Thoracic aorta (tissue), 2 donors: ENCODE measurements at regions not wholly inside any gene's neighbourhood (a gene's known extent, or its start where the extent isn't known, plus 50 kb on each side); places are given as distances from the start of the nearest gene placed in this dataset.
"Not testable (repeated sequence)": the region's sequence is repeated elsewhere in the genome, so short reads cannot be mapped to it uniquely, and the experiment has no call there.

Source experiments
- ATAC-seq: fragments of 150-250 bp; one replicate; pipeline ENCODE4 v1.8.0; 2017; ENCODE audit warnings: low read depth; ENCODE audit not compliant: insufficient number of reproducible peaks, low FRiP score
- DNase-seq: peaks from one replicate; pipeline ENCODE4 v3.0.0-alpha.2; 2020; ENCODE audit warnings: low spot score
- H3K27ac ChIP-seq, 2 donors: fragments of 200-600 bp; sonication (generic); 1 replicate in 1 of 2; 2 replicates in 1 of 2; pipeline ENCODE4 v1.5.1; 2016; ENCODE audit warnings: mild to moderate bottlenecking in 2 of 2, moderate library complexity in 2 of 2
- H3K27me3 ChIP-seq: fragments of 200-600 bp; sonication (generic); replicated peaks from 2 replicates; pipeline ENCODE4 v1.6.0; 2016; ENCODE audit warnings: mild to moderate bottlenecking; ENCODE audit not compliant: insufficient read depth
- H3K36me3 ChIP-seq: fragments of 200-600 bp; sonication (generic); one replicate; pipeline ENCODE4 v1.5.1; 2016
- H3K4me1 ChIP-seq, 2 donors: fragments of 200-600 bp; sonication (generic); 1 replicate in 1 of 2; 2 replicates in 1 of 2; pipeline versions ENCODE4 v1.5.1 to v1.6.0; 2016; ENCODE audit warnings: low read depth in 2 of 2, mild to moderate bottlenecking in 1 of 2; ENCODE audit not compliant: control insufficient read depth in 1 of 2
- H3K4me3 ChIP-seq: fragments of 200-600 bp; sonication (generic); 2 replicates; pipeline ENCODE4 v1.5.1; 2016; ENCODE audit warnings: mild to moderate bottlenecking
- H3K9me3 ChIP-seq: fragments of 200-600 bp; sonication (generic); 2 replicates; pipeline ENCODE4 v1.5.1; 2016
- CTCF ChIP-seq: fragments of 200-600 bp; sonication (generic); IDR thresholded peaks from one replicate; pipeline ENCODE4 v1.5.1; 2019; ENCODE audit warnings: antibody characterized with exemption

GRCh38 chrX:26559855-26560254 lies 343.9 kb downstream of the MAGEB5 start:
- ATAC-seq, result no peak
- Histone ChIP-seq H3K9me3 (no peaks in the 10 kb centered on the region), H3K27ac (no peak overlapping the region), H3K36me3 (no peaks in the 10 kb centered on the region), H3K4me3 (no peak overlapping the region), H3K4me1 (no peaks in the 10 kb centered on the region), H3K27me3 (no peaks in the 10 kb centered on the region)
- TF ChIP-seq CTCF, result no peak
- DNase-seq, result no peak

- no peaks in the 10 kb centered on the region for H3K27me3 ChIP-seq
- DNase-seq, result no peak
- H3K4me1 ChIP-seq, result no peaks in the 10 kb centered on the region
- H3K36me3 ChIP-seq, result no peaks in the 10 kb centered on the region
- TF ChIP-seq CTCF, result no peak
- no peak overlapping the region for H3K4me3 ChIP-seq
- ATAC-seq, result no peak
- no peaks in the 10 kb centered on the region for H3K9me3 ChIP-seq
- H3K27ac ChIP-seq, result no peak overlapping the region
These were observed 342.9 kb downstream of the MAGEB5 start for GRCh38 chrX:26558719-26559386.

GRCh38 chrX:26557691-26558321 lies 341.8 kb downstream of the MAGEB5 start:
- ATAC-seq (no peak), DNase-seq (no peak)
- Histone ChIP-seq H3K27ac (no peak overlapping the region), H3K4me1 (no peaks in the 10 kb centered on the region), H3K9me3 (no peaks in the 10 kb centered on the region), H3K36me3 (no peaks in the 10 kb centered on the region), H3K27me3 (no peaks in the 10 kb centered on the region), H3K4me3 (no peak overlapping the region)
- TF ChIP-seq CTCF, result no peak

- not testable (repeated sequence) for H3K27ac ChIP-seq, H3K4me3 ChIP-seq, H3K9me3 ChIP-seq, H3K4me1 ChIP-seq, ATAC-seq, H3K36me3 ChIP-seq, H3K27me3 ChIP-seq, DNase-seq
These were observed 309.8 kb downstream of the MAGEB5 start for GRCh38 chrX:26525768-26526167.

- ATAC-seq (no peak), DNase-seq (no peak)
- H3K36me3 ChIP-seq, result no peaks in the 10 kb centered on the region
- H3K9me3 ChIP-seq, result no peaks in the 10 kb centered on the region
- H3K4me3 ChIP-seq, result no peak overlapping the region
- no peak for TF ChIP-seq CTCF
- no peaks in the 10 kb centered on the region for H3K4me1 ChIP-seq
- H3K27me3 ChIP-seq, result no peaks in the 10 kb centered on the region
- no peak overlapping the region for H3K27ac ChIP-seq
These were observed 306.5 kb downstream of the MAGEB5 start for GRCh38 chrX:26522501-26522900.
